Hypothalamus (tissue), 51 donors: ENCODE measurements at regions not wholly inside any gene's neighbourhood (a gene's known extent, or its start where the extent isn't known, plus 50 kb on each side); places are given as distances from the start of the nearest gene placed in this dataset.
"Not testable (repeated sequence)": the region's sequence is repeated elsewhere in the genome, so short reads cannot be mapped to it uniquely, and the experiment has no call there.

Experiments used
- DNase-seq, 51 donors: peaks; one replicate each; lab custom pipeline; 2025; lab: John Stamatoyannopoulos, UW

DNA sequence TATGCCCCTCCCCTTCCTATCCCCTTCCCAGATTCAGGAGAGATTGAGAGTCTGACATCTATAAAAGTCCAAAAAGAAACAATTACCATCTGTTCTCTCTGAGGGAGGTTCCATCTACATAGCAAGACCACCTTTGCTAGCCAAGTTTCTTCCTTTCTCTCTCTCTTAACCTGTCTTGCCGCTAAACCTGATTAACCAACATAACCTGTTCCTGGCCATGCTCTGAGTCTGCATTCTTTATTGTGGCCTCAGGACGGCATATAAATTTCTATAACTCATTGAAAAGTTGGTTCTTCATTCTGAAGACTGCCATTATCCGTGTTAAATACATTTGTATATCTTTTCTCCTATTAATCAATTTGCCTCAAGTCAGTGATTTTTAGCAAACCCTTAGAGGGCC is 594.0 kb downstream of the KCNH5 start:
- no peak for DNase-seq

DNA sequence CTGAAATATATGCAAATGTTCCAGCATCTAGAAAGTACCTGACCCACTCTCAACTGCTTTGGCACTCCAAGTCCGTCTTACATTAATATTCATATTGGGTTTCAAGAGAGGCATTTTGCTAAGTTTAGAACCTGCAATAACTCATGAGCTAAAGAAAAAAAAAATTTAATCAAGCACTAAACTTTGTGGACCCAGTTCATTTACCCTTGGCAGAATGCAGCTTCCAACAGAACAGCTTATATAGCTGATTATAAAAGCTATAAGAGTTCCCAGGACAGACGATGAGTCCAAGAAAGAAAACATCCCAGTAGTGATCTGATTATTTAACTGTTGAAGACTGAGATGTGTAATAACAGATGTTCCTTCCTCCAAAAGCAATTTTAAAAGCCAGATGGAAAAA is 592.0 kb downstream of the KCNH5 start:
- no peak for DNase-seq

DNA sequence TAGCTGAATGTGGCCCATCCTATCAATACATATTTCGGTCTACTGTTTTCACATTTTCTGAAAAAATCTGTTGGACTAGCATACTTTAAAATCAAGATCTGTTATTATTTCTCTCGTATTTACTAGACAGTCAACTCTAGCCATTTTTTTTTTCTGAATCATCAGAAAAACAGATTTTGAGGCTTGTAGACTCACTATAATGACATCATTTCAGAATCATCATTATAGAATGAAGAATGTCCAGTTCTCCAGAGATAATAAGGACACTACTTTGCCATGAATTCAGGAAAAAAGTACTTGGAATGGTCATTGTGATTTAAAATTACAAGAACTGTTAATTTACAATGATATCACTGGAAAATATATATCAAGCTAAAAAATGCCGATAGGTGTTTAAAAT is 589.8 kb downstream of the KCNH5 start:
- no peak for DNase-seq

DNA sequence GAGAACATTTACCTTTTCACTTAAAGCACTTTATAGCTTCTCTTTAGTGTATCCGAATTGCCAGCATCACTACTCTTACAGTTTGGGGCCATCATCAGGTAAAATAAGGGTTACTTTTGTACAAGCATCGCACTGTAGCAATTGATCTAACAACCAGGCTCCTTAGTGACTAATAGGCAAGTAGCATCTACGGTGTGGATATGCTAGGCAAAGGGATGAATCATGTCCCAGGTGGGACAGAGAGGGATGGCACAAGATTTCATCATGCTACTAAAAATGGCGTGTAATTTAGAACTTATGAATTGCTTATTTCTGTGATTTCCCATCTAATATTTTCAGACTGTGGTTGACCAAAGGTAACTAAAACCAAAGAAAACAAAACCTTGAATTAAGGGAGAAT is 582.3 kb downstream of the KCNH5 start:
- DNase-seq: no peak

DNA sequence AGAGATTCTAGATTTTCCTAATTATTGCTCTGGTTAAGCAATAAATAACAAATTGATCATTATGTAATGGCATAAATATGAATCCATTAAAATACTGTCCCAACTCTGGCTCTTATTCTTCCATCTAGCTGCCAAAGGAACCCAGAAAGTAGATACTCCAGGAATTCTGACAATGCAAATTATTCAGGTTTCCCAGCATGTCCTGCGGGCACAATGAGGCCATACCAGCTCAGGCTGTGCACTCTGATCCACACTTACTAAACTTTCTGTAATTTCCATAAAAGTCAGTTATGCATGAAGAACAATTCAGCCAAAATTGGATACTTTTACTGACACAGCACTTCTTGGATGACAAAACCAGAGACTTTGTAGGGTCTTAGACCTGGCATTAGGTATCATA is 576.3 kb downstream of the KCNH5 start:
- DNase-seq: no peak

DNA sequence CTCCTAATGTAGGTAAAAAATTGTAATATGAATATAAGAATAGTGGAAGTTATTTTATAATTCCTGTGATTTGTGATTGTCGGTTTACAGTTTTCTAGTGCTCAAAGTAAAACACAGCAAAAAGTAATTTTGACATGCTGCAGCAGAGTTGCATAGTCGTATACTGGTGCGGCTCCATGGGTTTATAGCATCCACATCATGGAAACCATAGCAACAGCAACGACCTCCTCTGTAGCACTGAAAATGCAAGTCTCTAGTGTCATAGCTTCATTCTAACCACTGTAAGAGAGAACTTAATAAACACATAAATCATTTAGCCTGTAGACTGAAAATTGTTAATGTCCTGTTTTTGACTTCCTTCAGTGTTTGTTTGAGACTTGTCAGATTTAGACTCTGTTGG is 574.3 kb downstream of the KCNH5 start:
- no peak for DNase-seq

DNA sequence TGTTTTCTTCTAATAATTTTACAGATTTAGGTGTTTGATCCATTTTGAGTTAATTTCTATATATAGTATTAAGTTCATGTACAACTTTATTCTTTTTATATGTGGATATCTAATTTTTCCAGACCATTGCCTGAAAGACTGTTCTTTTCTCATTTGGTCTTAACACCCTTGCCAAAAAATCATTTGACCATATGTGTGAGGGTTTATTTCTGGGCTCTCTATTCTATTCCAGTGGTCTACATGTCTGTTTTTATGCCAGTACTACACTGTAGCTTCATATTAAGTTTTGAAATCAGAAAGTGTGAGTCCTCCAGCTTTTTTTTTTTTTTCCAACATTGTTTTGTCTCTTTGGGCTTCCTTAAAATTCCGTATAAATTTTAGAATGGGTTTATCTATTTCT is 554.1 kb downstream of the KCNH5 start:
- DNase-seq: no peak

DNA sequence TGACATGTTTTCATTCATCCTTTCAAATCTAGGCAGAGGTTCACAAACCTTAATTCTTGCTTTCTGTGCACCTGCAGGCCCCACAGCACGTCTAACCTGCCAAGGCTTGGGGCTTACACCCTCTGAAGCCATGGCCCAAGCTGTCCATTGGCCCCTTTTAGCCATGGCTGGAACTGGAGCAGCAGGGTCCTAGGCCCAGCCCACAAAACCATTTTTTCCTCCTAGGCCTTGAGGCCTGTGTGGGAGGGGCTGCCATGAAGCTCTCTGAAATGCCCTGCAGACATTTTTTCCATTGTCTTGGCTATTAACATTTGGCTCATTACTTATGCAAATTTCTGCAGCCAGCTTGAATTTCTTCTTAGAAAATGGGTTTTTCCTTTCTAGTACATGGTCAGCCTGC is 547.5 kb downstream of the KCNH5 start:
- no peak for DNase-seq

DNA sequence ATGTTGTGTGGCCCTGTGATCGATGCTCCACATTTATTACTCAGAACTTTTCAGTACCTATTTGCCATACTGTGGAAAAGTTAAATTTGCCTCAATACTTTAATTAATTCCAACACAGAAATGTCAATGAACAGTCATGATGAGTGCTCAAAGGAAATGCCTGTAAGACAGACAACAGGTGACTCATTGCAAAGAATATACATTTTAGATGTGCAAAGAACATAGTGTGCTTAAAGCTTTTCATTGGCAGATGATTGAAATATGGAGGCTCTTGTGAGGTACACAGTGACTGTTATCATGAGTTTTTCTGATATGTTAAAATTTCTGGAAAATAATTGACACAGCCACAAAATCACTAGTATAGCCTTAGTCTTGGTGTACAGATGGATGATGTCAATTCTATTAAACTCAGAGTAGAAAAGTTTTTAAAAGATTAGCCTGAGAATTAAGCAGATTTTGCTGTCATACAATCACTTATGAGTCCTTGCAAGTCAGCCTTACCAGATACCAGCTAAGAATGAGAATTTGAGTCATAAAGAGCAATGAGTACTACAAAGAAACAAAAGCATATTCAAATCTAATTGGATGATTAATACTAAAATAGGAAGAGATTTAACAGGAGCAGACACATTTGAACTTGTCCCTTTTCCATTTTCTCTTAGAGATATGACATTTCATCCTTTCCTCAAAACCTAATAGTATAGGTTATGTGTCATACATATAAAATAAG is 544.1 kb downstream of the KCNH5 start:
- DNase-seq: no peak

DNA sequence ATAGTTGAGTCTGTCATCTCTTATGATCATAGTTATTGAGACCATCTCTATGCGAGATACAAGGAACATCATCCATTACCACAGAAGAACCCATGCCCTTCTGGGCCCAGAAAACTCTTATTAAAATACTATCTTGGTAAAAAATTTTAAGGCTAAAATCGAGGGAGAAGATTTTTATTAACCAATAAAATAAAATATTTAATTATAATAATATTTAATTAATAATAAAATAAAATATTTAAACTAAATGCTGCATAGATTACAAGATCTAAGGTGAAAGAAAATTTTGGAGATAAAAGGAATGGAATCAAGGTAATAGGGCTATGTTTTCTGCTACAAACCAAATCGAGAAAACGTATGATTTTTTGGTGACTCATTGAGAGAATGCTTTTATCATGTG is 540.2 kb downstream of the KCNH5 start:
- no peak for DNase-seq

DNA sequence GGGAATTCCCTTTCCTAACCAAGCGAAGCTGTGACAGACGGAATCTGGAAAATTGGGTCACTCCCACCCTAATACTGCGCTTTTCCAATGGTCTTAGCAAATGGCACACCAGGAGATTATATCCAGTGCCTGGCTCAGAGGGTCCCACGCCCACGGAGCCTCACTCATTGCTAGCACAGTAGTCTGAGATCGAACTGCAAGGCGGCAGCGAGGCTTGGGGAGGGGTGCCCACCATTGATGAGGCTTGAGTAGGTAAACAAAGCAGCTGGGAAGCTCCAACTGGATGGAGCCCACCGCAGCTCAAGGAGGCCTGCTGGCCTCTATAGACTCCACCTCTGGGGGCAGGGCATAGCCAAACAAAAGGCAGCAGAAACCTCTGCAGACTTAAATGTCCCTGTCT is 523.9 kb downstream of the KCNH5 start:
- not testable (repeated sequence) for DNase-seq

DNA sequence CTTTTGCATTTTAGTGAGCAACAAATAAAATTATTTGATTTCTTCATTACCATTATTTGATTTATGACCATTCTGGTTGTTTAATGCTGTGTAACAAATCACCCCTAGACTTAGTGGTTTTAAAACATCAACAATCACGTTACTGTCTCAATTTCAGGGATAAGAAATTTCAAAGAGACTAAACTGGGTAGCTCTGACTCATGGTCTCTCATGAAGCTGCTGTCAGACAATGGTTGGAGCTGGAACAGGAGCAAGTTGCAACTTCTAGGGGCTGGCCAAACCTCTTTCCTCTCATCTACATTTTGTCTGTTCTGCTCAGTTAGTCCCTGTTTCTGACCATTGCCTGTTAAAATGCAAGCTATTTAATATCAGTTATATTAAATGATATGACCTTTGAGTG is 517.0 kb downstream of the KCNH5 start:
- DNase-seq: no peak

DNA sequence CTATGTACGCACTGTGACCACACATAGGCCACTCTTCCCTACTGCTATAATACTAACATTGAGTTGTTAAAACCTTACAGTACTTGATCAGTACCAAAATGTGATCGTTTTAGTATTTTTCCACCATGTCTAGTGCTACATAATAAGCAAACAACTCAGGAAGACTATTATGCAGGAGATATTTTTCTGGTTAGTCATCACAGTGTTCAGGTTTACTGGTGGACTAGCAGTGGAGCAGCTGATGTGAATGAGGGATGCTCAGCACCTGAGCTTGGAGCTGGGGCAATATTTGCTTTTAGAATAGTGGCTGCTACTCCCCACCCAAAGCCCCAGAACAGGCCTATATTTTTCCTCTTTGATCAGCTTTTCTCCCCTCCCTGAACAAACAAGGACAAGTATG is 513.1 kb downstream of the KCNH5 start:
- no peak for DNase-seq

DNA sequence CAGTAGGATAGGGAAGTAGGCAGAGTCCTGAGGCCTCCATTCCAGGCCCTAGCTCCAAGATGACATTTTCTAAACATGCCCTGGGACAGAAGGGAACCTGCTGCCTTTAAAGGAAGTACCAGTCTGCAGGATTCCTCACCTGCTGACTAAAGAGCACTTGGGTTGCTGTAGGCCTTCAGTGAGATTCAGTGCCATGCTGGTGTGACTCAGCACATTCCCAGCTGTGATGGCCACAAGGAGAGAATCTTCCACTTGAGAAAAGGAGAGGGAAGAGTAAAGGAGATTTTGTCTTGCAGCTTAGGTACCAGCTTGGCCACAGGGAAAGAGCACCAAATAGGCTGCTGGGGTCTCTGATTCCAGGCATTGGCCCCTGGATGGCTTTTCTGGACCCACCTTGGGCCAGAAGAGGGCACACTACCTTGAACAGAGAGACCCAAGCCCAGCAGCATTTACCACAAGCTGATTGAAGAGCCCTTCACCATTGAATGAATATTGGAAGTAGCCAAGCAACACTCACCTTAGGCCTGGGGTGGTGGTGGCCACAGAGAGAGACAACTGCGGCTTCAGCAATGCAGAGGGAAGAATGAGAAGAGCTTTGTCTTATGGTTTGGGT is 498.3 kb downstream of the KCNH5 start:
- DNase-seq: no peak

DNA sequence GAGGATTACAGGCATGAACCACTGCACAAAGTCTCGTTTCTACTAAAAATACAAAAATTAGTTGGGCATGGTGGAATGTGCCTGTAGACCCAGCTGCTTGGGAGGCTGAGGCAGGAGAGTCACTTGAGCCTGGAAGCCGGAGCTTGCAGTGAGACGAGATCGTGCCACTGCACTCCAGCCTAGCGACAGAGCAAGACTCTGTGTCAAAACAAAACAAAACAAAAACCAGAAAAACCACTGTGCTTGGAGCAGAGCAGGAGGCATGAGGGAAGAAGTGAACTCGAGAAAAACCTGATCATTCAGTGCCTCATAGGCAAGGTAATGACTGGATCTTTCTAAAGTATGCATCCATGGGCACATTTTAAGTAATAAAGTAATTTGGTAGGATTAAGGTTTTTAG is 487.8 kb downstream of the KCNH5 start:
- no peak for DNase-seq

DNA sequence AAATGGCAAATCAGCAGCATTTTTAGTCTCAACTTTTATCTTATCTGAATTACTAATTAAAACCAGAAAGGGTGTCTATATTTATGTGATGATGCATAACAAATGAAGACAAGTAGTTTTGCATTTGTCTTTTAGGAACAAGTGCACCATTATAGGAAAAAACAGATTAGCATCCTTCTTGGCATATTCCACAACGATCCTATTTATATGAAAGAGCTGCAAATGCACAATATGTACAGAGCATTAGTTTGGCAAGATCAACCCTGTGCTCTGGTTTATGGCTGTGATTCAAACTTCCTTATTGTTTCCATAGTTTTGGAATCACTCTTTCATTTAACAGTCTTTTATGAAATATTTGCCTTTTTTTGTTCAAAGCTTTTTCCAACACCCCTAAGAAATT is 486.8 kb downstream of the KCNH5 start:
- no peak for DNase-seq

DNA sequence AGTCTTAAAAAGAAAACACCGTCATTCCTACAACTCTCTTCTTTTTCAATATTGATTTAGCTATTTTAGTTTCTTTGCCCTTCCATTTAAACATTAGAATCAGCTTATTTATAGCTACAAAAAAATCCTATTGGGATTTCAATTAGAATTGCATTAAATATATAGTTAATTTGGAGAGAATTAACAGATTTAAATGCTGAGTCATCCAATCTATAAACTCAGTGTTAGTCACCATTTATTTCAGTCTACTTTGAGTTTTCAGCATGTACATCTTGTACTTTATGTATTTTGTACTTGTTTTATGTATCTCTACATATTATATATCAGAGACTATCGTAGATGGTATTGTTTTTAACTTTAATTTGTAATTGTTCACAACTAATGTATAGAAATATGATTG is 460.0 kb downstream of the KCNH5 start:
- DNase-seq: no peak

DNA sequence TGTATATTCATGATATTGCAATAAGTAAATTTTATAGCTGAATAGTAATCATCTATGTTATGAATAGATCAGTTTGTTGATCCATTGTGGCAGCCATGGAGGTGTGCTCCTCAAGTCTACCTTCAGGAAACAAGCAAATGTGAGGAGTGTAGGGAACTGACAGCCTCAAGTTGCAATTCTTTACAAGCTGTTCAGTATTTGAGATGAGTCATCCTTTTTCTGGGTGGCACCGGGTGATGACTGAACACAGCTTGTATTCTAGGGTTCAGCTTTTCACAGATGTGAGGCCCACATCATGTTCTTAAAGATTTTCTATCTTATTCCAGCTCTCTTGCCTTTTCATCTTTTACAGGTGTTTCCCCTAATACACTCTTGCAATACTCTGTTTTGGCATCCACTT is 452.4 kb downstream of the KCNH5 start:
- no peak for DNase-seq

DNA sequence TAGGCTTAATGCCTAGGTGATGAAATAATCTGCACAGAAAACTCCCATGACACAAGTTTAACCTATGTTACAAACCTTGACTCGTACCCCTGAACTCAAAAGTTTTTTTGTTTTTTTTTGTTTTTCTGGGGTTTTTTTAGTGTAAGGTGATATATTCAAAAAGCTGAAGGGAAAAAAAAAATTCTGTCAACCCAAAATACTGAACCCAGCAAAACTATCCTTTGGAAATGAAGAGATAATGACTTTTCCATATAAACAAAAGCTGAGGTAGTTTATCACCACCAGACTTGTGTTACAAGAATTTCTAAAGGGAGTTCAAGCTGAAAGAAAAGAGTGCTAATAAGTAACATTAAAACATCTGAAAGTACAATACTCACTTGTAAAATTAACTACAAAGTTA is 448.1 kb downstream of the KCNH5 start:
- no peak for DNase-seq

DNA sequence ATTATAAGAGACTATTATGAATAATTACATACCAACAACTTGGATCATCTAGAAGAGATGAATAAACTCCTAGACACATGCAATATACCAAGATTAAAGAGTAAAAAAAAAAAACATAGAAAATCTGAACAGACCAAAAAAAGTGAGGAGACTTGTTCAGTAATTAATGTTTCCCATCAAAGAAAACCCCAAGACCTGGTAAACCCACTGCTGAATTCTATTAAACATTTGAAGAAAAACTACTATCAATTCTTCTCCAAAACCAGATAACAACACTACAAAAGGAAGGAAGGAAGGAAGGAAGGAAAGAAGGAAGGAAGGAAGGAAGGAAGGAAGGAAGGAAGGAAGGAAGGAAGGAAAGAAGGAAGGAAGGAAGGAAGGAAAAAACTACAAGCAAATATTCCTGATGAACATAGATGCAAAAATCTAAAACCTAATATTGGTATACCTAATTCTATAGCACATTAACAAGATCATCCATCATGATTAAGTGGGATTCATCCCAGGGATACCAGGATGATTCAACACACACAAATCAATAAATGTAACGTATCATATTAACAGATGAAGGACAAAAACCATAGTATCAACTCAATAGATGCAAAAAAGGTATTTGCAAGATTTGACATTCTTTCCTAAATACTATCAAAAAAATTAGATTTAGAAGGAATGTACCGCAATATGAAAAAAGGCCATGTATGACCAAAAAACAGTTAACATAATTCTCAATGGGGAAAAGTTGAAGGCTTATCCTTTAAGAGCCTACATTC is 445.5 kb downstream of the KCNH5 start:
- DNase-seq: no peak

DNA sequence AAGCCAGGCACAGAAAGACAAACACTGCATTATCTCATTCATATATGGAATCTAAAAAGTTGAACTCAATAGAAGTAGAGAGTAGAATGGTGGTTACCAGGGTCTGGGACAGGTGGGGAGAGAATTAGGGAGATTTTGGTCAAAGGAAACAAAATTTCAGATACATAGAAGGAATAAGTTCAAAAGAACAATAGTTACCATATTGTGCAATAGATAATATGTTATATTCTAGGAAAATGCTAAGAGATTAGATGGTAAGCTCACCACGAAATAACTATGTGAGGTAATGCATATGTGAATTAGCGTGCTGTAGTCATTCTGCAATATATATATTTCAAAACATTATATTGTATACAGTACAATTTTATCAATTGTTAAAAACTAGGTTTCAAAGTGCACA is 442.5 kb downstream of the KCNH5 start:
- DNase-seq: no peak

DNA sequence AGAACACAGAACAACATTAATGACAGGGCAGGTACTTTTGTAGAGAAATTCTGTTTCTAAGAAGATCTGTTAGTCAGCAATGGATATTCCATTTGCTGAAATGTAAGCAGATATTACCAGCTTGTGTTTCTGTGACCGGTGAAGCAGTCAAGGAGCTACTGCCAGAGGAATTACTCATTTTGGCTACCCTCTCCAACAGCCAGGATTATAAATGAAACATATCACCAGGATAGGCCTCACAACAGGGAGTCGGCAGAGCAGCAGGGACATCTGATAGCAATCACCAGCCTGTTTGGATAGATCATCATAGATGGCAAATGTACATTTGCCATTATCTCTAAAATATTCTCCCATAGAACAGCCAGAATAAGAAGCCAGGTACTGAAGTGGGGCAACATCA is 440.7 kb downstream of the KCNH5 start:
- no peak for DNase-seq
